HG02884 (cell line): ENCODE measurements at regions not wholly inside any gene's neighbourhood (a gene's known extent, or its start where the extent isn't known, plus 50 kb on each side); places are given as distances from the start of the nearest gene placed in this dataset.
"Not testable (repeated sequence)": the region's sequence is repeated elsewhere in the genome, so short reads cannot be mapped to it uniquely, and the experiment has no call there.

Experiments
- ATAC-seq: cut with Tn5 transposase; IDR thresholded peaks from one replicate; pipeline ENCODE4 v1.9.1; 2021; ENCODE audit warnings: mild to moderate bottlenecking, moderate library complexity; ENCODE audit not compliant: unreplicated experiment

DNA sequence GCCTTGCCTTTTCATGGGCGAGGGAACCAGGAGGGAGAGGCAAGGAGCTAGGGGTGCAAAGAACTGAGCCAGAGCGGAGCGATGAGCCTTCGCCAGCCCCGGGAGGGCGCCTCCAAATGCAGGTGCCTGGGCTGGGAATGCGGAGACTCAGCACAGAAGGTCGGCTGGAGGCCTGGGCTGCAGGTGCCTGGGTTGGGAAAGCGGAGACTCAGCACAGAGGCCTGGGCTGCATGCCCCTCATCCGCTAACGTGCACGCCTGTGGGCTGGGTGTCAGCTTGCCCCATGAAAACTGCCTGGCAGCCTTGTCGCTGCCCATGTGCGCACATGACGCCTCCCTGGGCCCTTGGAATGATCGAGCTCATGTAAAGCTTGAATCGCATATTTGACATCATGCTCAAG, 51.8 kb downstream of the POM121L12 start:
- no peak for ATAC-seq

DNA sequence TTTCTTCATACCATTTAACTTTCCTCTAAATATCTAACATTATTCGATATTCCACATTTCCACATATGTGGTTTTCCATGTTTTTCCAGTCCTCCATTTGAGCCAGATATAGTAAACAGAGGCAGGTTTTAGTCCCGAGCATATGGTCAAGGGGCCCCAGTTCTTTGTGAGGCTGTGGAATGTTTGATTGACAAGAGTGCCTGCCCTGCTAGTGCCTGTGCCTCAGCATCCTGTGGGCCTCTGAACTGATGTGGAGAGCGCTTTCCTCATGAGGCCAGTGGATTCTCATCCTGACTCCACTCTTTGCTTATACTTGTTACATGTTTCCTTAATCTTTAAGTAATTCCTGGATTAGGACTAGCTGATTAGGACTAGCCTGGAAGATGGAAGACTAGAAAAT, 58.8 kb downstream of the POM121L12 start:
- ATAC-seq = no peak

DNA sequence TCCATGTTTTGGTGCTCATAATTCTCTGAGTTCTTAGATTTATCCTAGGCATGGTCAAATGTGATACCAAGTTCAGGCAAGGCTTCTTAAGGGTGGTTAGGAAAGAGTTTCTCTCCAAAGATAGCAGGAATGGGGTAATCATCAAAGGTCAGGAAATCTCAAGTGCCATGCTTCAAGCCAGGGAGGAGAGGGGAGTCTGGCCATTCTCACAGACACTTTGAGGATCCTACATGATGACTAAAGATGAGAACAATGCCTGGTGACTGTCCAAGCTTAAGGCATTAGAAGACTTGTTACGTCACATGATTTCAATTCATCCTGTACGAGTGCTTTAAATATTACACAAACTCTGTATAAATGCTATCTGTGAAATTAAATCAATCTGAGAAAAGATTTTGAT, 59.4 kb downstream of the POM121L12 start:
- no peak for ATAC-seq

DNA sequence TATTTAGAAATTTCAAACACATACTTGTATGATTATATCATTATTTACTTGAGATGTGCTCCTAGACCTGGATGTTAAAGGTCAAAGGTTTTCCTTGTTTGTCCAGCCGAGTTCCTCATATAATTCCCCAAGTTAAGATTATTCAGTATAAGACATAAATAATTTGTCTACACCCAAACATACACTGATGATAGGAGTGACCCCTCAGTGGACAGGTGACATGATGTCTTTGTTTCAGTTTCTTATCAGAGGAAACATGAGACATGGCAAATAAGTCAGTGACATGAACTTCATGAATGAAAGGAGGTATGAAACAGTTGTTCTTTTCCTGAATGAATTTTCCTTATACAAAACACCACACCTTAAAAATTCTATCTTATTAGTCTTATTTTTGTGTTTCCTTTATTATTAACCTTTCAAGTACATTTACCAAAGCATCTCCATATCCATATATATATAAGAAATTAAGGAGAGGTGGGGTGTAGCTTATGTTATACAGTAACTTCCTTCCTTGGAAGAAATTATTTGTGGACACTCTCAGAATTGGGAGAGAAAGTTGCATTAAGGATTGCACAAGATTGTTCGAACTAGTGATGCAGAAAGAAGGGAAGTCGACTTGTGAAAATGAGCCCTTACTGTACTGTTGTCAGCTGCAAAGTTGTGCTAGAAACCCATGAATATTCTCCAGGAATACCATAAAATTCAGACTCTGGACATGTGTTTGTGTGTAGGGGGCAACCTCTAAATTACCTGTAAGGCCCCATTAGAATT, 60.5 kb downstream of the POM121L12 start:
- no peak for ATAC-seq

DNA sequence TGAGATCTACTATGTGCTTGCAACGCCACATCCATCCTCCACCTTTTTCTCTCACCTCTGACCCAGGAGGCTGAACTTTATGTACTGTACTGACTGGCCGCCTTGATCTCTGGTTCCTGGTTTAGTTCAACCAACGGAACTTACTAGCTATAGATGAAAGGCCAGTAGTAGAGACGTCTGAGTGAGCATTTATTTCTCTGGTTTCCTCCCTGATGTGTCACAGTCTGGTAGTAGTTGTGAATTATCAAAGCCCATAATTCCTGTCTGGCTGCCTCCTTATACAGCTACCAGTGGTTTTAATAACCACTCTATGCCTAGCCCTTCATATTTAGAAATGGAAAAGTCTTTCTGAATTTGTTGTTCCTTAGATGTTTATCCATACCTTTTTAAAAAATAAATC, 64.7 kb downstream of the POM121L12 start:
- ATAC-seq = no peak

DNA sequence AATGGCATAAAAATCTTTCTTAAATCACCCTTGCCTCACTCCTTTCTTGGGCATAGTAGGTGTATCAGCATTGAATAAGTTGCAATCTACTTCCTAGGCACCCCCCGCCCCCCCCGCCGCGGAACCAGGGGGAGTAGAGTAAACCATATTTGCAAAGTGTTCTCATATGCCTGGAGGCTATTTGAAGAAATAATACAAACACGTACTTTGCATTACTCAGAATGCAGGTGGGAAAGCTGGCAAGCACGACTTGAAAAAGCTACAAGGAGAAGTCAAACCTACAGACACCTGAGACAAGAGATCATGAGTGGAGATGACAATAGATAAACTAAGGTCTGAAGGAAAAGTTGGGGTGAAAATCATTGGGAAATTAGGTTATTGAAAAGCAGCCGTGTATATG, 65.6 kb downstream of the POM121L12 start:
- no peak for ATAC-seq

DNA sequence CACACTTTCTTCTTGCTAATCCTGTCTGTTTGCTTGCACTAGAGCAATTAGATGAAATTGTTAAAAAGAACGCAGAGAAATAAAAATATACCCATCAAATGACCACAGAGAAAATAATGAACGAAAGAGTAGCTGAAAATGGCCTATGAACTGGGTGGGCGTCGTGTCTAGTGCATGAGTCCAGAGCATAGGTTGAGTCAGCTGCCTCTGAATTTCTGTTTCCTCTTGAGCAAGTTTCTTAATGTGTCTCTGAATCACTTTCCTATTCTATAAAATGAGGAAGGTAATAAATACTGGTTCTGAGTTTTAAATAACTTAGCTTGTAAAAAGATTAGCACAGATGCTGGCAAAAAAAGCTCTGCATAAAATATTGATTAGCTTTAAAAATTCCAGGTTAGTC, 75.0 kb downstream of the POM121L12 start:
- no peak for ATAC-seq

DNA sequence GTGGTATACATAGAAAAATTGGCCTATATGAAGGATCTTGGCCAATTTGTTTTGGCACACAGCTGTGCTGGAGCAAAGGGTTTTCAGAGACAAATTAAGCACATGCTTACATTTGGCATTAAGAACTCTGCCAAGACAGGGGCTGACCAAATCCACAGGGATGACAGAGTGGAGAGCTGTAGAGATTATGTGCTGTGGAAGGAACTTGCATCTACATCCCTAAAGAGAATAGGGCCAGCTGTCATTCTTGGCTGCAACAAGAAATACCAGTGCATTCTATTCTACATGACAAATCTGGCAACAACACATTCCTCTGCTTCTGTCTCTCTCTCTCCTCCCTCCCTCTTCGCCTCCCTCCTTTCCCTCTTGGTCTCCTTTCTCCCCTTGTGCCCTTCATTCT, 75.6 kb downstream of the POM121L12 start:
- ATAC-seq = no peak

DNA sequence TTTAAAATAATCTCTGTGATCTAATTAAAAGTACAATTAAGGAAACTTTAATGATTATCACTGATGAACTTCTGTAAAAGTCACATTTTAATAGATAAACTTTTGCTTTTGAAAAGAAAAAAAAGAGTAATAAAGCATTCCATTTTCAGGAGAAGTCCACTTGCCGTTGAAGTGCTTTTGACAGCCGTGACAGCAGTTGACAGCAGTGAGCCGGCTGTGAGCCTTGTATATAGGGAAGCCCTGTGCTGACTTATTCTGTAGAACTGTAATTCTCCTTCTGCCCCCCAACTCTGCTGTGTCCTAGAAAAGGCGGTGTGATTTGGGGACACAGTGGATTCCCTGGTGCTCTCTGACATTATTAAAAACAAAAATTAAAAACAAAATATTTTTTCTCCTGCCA, 78.0 kb downstream of the POM121L12 start:
- no peak for ATAC-seq

DNA sequence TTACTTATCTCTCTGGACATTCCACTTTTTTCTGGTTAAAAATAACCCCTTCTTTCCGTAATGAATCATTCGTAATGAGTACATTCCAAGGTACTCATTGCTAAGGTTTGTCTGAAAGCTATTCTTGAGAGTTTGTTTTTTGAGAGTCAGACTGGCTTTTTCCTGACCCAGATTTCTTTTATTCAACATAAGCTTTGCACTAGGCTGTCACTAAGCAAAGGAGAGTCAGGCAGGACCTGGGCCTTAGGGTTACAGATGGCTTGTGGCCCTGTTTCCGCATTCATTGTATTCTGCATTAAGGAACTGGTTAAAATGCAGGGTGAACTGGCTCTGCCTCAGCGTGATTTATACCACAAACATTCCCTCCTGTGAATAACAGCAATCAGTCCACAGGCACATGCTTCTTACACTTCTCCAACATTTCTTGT, 84.1 kb downstream of the POM121L12 start:
- ATAC-seq = no peak

DNA sequence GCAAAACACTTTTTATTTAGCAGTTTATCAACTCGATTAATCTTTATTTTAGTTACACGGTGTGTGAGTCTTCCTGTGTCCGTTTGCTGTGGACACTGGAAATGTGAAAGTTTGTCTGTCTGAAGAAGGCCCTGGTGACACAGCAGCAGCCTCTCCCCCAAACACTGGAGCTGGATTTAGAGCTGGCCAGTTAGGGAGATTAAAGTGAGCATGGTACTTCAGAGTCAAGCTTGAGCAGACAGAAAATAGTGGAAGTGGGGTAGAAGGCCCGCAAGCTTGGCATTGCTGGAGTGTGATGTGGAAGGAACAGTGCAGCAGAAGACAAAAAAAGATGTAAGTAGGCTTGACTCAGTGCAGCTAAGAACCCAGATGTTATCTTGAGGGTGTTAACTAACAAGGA, 85.9 kb downstream of the POM121L12 start:
- no peak for ATAC-seq

DNA sequence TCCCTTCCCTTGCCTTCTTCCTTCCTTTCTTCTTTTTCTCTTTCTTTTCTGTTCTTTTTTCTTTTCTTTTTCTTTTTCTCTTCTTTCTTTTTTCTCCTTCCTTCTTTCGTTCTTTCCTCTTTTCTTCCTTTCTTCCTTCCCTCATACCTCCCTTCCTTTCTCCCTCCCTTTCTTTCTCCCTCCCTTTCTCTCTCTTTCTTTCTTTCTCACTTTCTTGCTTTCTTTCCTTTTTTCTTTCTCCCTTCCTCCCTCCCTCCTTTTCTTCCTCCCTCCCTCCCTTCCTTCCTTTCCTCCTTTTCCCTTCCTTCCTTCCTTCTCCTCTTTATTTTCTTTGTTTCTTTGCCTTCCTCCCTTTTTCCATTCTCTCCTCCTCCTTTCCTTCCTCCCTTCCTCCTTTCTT, 96.3 kb downstream of the POM121L12 start:
- ATAC-seq = no peak

DNA sequence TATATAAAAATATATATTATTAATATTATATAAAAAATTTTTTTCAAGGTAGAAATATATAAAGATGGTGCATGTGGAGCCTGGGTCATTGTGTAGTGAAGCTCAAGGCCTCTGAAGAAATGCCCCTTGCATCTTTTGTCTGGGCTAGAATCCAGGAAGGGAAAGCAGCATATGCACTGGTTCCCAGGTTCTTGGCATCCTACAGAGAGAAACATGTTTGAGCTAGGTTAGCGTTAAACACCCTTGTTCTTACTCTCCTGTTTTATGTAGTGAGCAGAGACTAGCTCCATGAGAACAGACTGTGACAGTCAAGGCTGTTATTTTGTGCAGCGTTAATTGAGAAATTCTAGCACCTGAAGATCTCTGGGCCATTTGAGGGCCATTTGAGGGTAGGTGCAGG, 116.1 kb downstream of the POM121L12 start:
- no peak for ATAC-seq

DNA sequence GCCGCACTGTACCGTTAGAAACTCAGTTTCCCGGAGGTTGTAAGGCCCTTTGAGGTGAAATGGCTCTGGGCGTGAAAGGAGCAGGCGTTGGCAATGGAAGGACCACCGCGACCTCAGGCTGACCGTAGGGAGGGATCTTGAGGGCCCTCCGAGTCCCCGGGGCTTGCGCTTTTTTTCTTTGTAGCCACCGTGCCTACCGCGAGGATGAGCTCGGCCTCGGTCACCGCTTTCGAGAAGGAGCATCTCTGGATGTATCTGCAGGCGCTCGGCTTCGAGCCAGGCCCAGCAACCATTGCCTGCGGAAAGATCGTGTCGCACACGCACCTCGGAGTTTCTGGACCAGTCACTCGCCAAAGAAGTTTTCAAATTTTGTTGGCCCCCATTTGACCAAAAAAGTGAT, 151.8 kb downstream of the POM121L12 start:
- ATAC-seq = not testable (repeated sequence)

DNA sequence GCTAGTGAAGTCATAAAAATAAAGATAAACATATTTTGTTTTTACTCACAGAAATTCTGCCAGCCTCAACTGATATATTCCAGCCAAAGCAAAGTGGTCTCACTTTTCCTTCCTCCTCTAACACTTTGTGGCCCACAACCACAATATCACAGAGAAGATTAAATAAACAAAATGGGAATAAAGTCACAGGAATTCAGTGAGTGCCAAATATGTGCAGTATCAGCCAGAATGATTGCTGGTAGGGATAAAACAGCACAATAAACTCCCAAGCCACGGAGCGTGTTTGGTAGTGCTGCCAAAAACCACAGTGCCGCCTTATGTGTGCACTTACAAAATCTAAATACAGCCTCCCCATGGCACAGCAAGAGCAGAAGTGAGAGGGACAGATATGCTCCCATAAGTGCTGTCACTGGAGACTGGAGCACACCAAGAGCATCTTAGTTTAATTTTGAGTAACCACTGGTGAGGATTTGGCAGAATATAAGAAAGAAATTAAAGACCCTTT, 155.8 kb downstream of the POM121L12 start:
- ATAC-seq = no peak

DNA sequence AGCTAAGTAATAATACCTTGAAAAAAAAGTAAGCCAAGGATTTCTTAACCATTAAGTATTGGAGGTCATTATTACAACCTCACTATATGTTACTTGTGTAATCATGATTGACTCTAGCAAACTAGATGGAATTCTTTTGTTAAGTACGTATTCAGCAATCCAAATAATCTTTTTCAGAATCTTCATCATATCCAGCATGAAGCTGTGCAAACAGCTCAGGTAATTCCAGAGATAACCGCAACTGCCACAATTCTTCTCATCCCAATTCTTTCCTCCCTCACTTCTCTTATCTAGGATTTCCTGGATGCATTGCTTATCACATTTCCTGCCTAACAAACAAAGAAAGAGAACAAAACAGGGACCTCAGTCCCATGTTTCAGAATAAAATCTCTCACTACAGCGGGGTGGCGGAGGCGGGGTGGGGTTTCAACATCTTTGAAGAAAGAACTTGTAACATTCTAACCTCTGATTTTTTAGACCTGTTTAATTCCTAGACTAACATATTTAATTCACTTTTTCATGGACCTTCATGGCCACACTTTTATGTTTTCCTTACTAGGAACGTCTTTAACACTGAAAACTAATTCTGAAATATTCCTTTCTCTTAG, 156.5 kb downstream of the POM121L12 start:
- no peak for ATAC-seq

DNA sequence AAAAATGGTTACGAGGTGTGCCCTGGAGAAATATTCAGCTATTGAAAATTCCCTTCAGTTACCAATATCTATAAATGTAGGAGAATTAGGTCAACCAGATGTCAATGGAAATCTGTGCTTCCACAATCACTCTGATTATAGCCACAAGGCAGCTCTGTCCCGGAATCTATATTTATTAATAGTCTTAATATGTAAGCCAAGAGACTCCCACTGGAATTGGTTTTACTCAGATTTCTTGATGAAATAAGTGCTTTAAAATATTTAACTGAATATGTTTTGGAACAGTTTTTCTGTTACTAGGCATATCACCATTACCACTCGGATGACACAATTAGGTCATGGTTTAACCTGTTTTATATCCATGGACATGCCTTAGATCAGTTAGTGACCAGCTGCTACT, 169.6 kb downstream of the POM121L12 start:
- no peak for ATAC-seq

DNA sequence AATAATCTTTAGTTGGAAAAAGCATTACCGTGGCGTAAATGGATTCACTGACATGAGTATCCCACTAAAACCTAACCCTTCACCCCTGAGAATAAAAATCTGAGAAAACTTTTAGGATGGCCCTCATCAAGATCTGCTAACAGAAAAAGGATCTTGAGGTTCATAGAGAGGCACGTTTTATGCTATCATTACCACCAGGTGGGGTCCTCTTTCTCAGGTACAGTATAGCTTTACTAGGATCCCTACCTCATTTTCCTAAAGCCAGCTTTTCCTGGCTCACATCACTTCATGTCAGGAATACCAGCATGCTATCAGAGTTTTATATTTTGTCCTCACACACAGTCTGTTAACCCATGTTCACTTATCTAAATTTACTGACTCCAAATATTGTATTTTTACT, 173.7 kb downstream of the POM121L12 start:
- ATAC-seq = no peak

DNA sequence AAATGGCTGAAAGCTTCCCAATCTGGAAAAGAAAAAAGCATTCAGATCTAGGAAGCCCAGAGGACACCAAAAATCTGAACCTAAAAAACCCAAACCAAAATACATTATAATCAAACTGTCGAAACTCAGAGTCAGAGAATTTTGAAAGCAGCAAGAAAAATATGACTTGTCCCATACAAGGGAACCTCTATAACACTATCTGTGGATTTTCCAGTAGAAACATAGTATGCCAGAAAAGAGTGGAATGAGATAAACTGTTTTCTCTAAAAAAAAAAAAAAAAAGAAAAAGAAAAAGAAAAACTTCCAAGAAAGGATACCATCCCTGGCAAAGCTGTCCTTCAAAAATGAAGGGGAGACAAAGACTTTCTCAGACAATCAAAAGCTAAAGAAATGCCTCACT, 179.0 kb downstream of the POM121L12 start:
- ATAC-seq = no peak

DNA sequence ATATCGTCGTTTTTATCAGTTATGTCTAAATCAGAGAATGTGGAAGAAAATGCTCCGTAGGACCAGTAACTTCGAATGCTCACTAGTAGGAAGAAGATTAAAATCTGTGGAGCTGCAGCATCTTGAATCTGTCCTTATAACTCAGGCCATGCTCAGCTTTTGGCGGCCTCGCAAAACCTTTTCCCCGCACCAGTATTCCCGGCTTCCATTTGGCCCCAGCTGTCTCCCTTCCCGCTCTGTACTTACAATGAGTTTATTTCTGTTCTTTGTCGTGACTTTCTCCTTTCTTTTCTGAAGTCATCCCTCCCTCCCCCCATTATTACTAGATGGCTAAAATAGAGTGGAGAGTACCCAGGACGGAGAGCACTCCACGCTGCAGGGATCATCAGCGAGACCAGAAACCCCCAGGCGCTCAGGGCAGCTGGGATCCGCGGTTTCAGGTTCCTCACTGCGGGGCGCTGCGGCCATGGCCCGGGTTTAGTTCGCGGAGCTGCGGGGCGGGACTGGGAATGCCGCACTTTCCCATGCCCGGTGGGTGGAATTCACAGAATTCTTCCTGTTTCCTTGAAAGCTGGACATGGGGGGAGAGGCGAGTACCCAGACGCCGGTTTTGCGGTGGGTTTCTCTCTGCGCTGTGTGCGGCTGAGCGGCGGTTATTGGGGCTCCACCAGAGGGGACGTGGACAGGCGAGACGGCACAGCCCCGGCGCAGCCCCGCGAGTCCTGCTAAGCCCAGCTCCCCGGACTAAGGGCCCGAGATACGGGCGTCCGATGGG, 183.5 kb downstream of the POM121L12 start:
- no peak for ATAC-seq

DNA sequence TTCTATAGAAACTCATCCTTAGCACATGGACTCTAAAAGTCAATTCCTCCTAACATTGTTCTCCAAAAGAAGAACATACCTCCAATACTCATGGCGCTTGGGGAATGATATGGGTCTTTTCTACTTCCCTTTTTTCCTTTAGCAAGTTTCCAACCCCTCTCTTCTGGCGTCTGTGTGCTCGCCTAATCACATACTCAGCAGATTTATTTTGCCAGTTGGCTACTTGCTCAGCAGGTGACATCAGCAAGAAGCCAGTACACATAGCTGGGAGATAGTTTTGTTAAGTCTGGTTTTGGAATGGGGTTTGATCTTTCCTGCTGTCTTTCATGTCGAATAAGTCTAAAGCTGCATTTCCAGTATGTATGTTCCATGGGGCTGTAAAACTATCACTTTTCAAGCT, 193.8 kb downstream of the POM121L12 start:
- ATAC-seq = no peak
